ENCODE measurements at regions not wholly inside any gene's neighbourhood (a gene's known extent, or its start where the extent isn't known, plus 50 kb on each side); places are given as distances from the start of the nearest gene placed in this dataset.
"Not testable (repeated sequence)": the region's sequence is repeated elsewhere in the genome, so short reads cannot be mapped to it uniquely, and the experiment has no call there.

GRCh38 chr18:78875016-78875777 lies 104.4 kb upstream of the SALL3 start:
- no peak overlapping the region for H3K27ac ChIP-seq (ENCODE audit: low read length)
- no peaks in the 10 kb centered on the region for H3K4me1 ChIP-seq (ENCODE audit: insufficient read depth, low read length)
- no peaks in the 10 kb centered on the region for H3K9me3 ChIP-seq (ENCODE audit: insufficient read depth, low read depth, low read length)
- no peaks in the 10 kb centered on the region for H3K27me3 ChIP-seq (ENCODE audit: insufficient read depth, low read length)
- no peak overlapping the region for H3K4me3 ChIP-seq (ENCODE audit: low read length)
- no peaks in the 10 kb centered on the region for H3K36me3 ChIP-seq (ENCODE audit: insufficient read depth, low read depth, low read length)
- H3K9ac ChIP-seq (ENCODE audit: low read depth, low read length) = no peak overlapping the region

- no peak overlapping the region for H3K27ac ChIP-seq (ENCODE audit: low read length)
- no peaks in the 10 kb centered on the region for H3K36me3 ChIP-seq (ENCODE audit: insufficient read depth, low read depth, low read length)
- H3K27me3 ChIP-seq (ENCODE audit: insufficient read depth, low read length) = no peaks in the 10 kb centered on the region
- no peak overlapping the region for H3K9ac ChIP-seq (ENCODE audit: low read depth, low read length)
- H3K4me1 ChIP-seq (ENCODE audit: insufficient read depth, low read length) = no peaks in the 10 kb centered on the region
- no peak overlapping the region for H3K4me3 ChIP-seq (ENCODE audit: low read length)
- no peaks in the 10 kb centered on the region for H3K9me3 ChIP-seq (ENCODE audit: insufficient read depth, low read depth, low read length)
These were observed 103.6 kb upstream of the SALL3 start for GRCh38 chr18:78875778-78876650.

- Histone ChIP-seq H3K27ac (ENCODE audit: low read length) (no peak overlapping the region), H3K36me3 (ENCODE audit: insufficient read depth, low read depth, low read length) (no peaks in the 10 kb centered on the region), H3K4me1 (ENCODE audit: insufficient read depth, low read length) (no peaks in the 10 kb centered on the region), H3K9ac (ENCODE audit: low read depth, low read length) (no peak overlapping the region), H3K27me3 (ENCODE audit: insufficient read depth, low read length) (no peaks in the 10 kb centered on the region), H3K9me3 (ENCODE audit: insufficient read depth, low read depth, low read length) (no peaks in the 10 kb centered on the region), H3K4me3 (ENCODE audit: low read length) (no peak overlapping the region)
These were observed 102.8 kb upstream of the SALL3 start for GRCh38 chr18:78876868-78877267.

- Histone ChIP-seq H3K4me3 (ENCODE audit: low read length) (no peak overlapping the region), H3K27ac (ENCODE audit: low read length) (no peak overlapping the region), H3K9ac (ENCODE audit: low read depth, low read length) (no peak overlapping the region), H3K36me3 (ENCODE audit: insufficient read depth, low read depth, low read length) (no peaks in the 10 kb centered on the region), H3K27me3 (ENCODE audit: insufficient read depth, low read length) (no peaks in the 10 kb centered on the region), H3K4me1 (ENCODE audit: insufficient read depth, low read length) (no peaks in the 10 kb centered on the region), H3K9me3 (ENCODE audit: insufficient read depth, low read depth, low read length) (no peaks in the 10 kb centered on the region; the same call in 1 of the 2 replicates)
These were observed 101.3 kb upstream of the SALL3 start for GRCh38 chr18:78878335-78878734.

- H3K9me3 ChIP-seq (ENCODE audit: insufficient read depth, low read depth, low read length); H3K4me1 ChIP-seq (ENCODE audit: insufficient read depth, low read length); H3K27me3 ChIP-seq (ENCODE audit: insufficient read depth, low read length); H3K9ac ChIP-seq (ENCODE audit: low read depth, low read length); H3K27ac ChIP-seq (ENCODE audit: low read length); H3K36me3 ChIP-seq (ENCODE audit: insufficient read depth, low read depth, low read length); H3K4me3 ChIP-seq (ENCODE audit: low read length): not testable (repeated sequence)
These were observed 100.3 kb upstream of the SALL3 start for GRCh38 chr18:78879072-78879883.

GRCh38 chr18:78882585-78882984 lies 97.0 kb upstream of the SALL3 start:
- peaks cover 7% of the 10 kb centered on the region; the same call in 1 of the 2 replicates for H3K9me3 ChIP-seq (ENCODE audit: insufficient read depth, low read depth, low read length)
- H3K36me3 ChIP-seq (ENCODE audit: insufficient read depth, low read depth, low read length) = no peaks in the 10 kb centered on the region
- H3K27me3 ChIP-seq (ENCODE audit: insufficient read depth, low read length) = no peaks in the 10 kb centered on the region
- no peak overlapping the region for H3K27ac ChIP-seq (ENCODE audit: low read length)
- no peak overlapping the region for H3K9ac ChIP-seq (ENCODE audit: low read depth, low read length)
- no peaks in the 10 kb centered on the region for H3K4me1 ChIP-seq (ENCODE audit: insufficient read depth, low read length)
- no peak overlapping the region for H3K4me3 ChIP-seq (ENCODE audit: low read length)

- Histone ChIP-seq H3K9me3 (ENCODE audit: insufficient read depth, low read depth, low read length) (peaks cover 8% of the 10 kb centered on the region; the same call in 1 of the 2 replicates), H3K27me3 (ENCODE audit: insufficient read depth, low read length) (no peaks in the 10 kb centered on the region), H3K36me3 (ENCODE audit: insufficient read depth, low read depth, low read length) (no peaks in the 10 kb centered on the region), H3K4me1 (ENCODE audit: insufficient read depth, low read length) (no peaks in the 10 kb centered on the region), H3K9ac (ENCODE audit: low read depth, low read length) (no peak overlapping the region), H3K27ac (ENCODE audit: low read length) (no peak overlapping the region), H3K4me3 (ENCODE audit: low read length) (no peak overlapping the region)
These were observed 96.1 kb upstream of the SALL3 start for GRCh38 chr18:78883501-78883900.

- no peaks in the 10 kb centered on the region for H3K27me3 ChIP-seq (ENCODE audit: insufficient read depth, low read length)
- no peak overlapping the region for H3K27ac ChIP-seq (ENCODE audit: low read length)
- H3K9me3 ChIP-seq (ENCODE audit: insufficient read depth, low read depth, low read length) = peaks cover 18% of the 10 kb centered on the region
- H3K36me3 ChIP-seq (ENCODE audit: insufficient read depth, low read depth, low read length) = no peaks in the 10 kb centered on the region
- no peak overlapping the region for H3K9ac ChIP-seq (ENCODE audit: low read depth, low read length)
- H3K4me1 ChIP-seq (ENCODE audit: insufficient read depth, low read length) = no peaks in the 10 kb centered on the region
- no peak overlapping the region for H3K4me3 ChIP-seq (ENCODE audit: low read length)
These were observed 95.1 kb upstream of the SALL3 start for GRCh38 chr18:78884502-78884901.

GRCh38 chr18:78889250-78889649 lies 90.4 kb upstream of the SALL3 start:
- peaks cover 27% of the 10 kb centered on the region for H3K9me3 ChIP-seq (ENCODE audit: insufficient read depth, low read depth, low read length)
- no peak overlapping the region for H3K27ac ChIP-seq (ENCODE audit: low read length)
- H3K36me3 ChIP-seq (ENCODE audit: insufficient read depth, low read depth, low read length) = no peaks in the 10 kb centered on the region
- no peak overlapping the region for H3K4me3 ChIP-seq (ENCODE audit: low read length)
- no peaks in the 10 kb centered on the region for H3K4me1 ChIP-seq (ENCODE audit: insufficient read depth, low read length)
- no peaks in the 10 kb centered on the region for H3K27me3 ChIP-seq (ENCODE audit: insufficient read depth, low read length)
- no peak overlapping the region for H3K9ac ChIP-seq (ENCODE audit: low read depth, low read length)

GRCh38 chr18:78890388-78890787 lies 89.2 kb upstream of the SALL3 start:
- H3K36me3 ChIP-seq (ENCODE audit: insufficient read depth, low read depth, low read length) = no peaks in the 10 kb centered on the region
- H3K27me3 ChIP-seq (ENCODE audit: insufficient read depth, low read length) = no peaks in the 10 kb centered on the region
- peaks cover 23% of the 10 kb centered on the region for H3K9me3 ChIP-seq (ENCODE audit: insufficient read depth, low read depth, low read length)
- H3K27ac ChIP-seq (ENCODE audit: low read length) = no peak overlapping the region
- H3K4me1 ChIP-seq (ENCODE audit: insufficient read depth, low read length) = no peaks in the 10 kb centered on the region
- H3K4me3 ChIP-seq (ENCODE audit: low read length) = no peak overlapping the region
- no peak overlapping the region for H3K9ac ChIP-seq (ENCODE audit: low read depth, low read length)

GRCh38 chr18:78891185-78891762 lies 88.3 kb upstream of the SALL3 start:
- peaks cover 20% of the 10 kb centered on the region for H3K9me3 ChIP-seq (ENCODE audit: insufficient read depth, low read depth, low read length)
- no peak overlapping the region for H3K9ac ChIP-seq (ENCODE audit: low read depth, low read length)
- no peaks in the 10 kb centered on the region for H3K36me3 ChIP-seq (ENCODE audit: insufficient read depth, low read depth, low read length)
- H3K27ac ChIP-seq (ENCODE audit: low read length) = no peak overlapping the region
- H3K27me3 ChIP-seq (ENCODE audit: insufficient read depth, low read length) = no peaks in the 10 kb centered on the region
- no peak overlapping the region for H3K4me3 ChIP-seq (ENCODE audit: low read length)
- H3K4me1 ChIP-seq (ENCODE audit: insufficient read depth, low read length) = no peaks in the 10 kb centered on the region
